Body of pancreas (tissue), 4 donors: ENCODE measurements at regions not wholly inside any gene's neighbourhood (a gene's known extent, or its start where the extent isn't known, plus 50 kb on each side); places are given as distances from the start of the nearest gene placed in this dataset.

ENCODE experiments used
- ATAC-seq: fragments of 150-250 bp; one replicate; pipeline ENCODE4 v1.9.1; 2016
- DNase-seq, 4 donors: peaks; one replicate each; pipeline ENCODE4 v3.0.0-alpha.2; 2019
- H3K27ac ChIP-seq, 4 donors: fragments of 200-600 bp; sonication (generic); 1 replicate in 3 of 4; 2 replicates in 1 of 4; pipeline versions ENCODE4 v1.5.1 to v1.6.1; 2016 to 2019; ENCODE audit warnings: mild to moderate bottlenecking in 1 of 4, mixed read lengths in 1 of 4, moderate library complexity in 1 of 4
- H3K27me3 ChIP-seq, 2 donors: fragments of 200-600 bp; sonication (generic); one replicate each; pipeline ENCODE4 v1.6.0; 2016; ENCODE audit warnings: mild to moderate bottlenecking in 1 of 2
- H3K36me3 ChIP-seq, 2 donors: fragments of 200-600 bp; sonication (generic); replicated peaks in 1 of 2; 2 replicates each; pipeline ENCODE4 v1.5.1; 2016; ENCODE audit warnings: low read depth in 2 of 2; ENCODE audit not compliant: insufficient read depth in 1 of 2
- H3K4me1 ChIP-seq: fragments of 200-600 bp; sonication (generic); one replicate; pipeline ENCODE4 v1.6.0; 2016
- H3K4me3 ChIP-seq, 2 donors: fragments of 200-600 bp; sonication (generic); 1 replicate in 1 of 2; 2 replicates in 1 of 2; pipeline ENCODE4 v1.5.1; 2016 to 2019
- H3K9me3 ChIP-seq, 3 donors: fragments of 200-600 bp; sonication (generic); 1 replicate in 2 of 3; 2 replicates in 1 of 3; pipeline ENCODE4 v1.5.1; 2016
- POLR2A ChIP-seq, 3 donors: fragments of 450-650 bp; IDR thresholded peaks; one replicate each; pipeline ENCODE4 v1.6.1; 2016; ENCODE audit warnings: antibody characterized with exemption in 3 of 3, mild to moderate bottlenecking in 2 of 3
- WGBS, 2 donors: methylation state at CpG; one replicate each; pipeline ENCODE4 v1.1.5; 2017; 5-methylcytosine and 5-hydroxymethylcytosine counted together
- intact Hi-C: fragments of 100-400 bp; cut with DNase I; formaldehyde crosslinking; loops from one replicate; pipeline ENCODE4 v1.15.1; 2023
- TF ChIP-seq, protein P1 (sequence below), 7 experiments: fragments of 450-650 bp in 4 of 7; fragments of 200-600 bp in 3 of 7; sonication (generic) in 3 of 7; IDR thresholded peaks; one replicate each; pipeline ENCODE4 v1.5.1; 2016 to 2019; ENCODE audit warnings: antibody characterized with exemption in 7 of 7

- no peaks in the 10 kb centered on the region for H3K36me3 ChIP-seq
- TF ChIP-seq, protein P1, sequence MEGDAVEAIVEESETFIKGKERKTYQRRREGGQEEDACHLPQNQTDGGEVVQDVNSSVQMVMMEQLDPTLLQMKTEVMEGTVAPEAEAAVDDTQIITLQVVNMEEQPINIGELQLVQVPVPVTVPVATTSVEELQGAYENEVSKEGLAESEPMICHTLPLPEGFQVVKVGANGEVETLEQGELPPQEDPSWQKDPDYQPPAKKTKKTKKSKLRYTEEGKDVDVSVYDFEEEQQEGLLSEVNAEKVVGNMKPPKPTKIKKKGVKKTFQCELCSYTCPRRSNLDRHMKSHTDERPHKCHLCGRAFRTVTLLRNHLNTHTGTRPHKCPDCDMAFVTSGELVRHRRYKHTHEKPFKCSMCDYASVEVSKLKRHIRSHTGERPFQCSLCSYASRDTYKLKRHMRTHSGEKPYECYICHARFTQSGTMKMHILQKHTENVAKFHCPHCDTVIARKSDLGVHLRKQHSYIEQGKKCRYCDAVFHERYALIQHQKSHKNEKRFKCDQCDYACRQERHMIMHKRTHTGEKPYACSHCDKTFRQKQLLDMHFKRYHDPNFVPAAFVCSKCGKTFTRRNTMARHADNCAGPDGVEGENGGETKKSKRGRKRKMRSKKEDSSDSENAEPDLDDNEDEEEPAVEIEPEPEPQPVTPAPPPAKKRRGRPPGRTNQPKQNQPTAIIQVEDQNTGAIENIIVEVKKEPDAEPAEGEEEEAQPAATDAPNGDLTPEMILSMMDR (IDR thresholded peaks at IDR 0.05) = no peak
- TF ChIP-seq POLR2A (IDR thresholded peaks at IDR 0.05) = no peak
- no peak overlapping the region for H3K27ac ChIP-seq
- DNase-seq = no peak
- H3K9me3 ChIP-seq = no peaks in the 10 kb centered on the region
- H3K4me3 ChIP-seq = no peak overlapping the region
- H3K4me1 ChIP-seq = no peaks in the 10 kb centered on the region
- intact Hi-C loops = no loop called here
- no peaks in the 10 kb centered on the region for H3K27me3 ChIP-seq
- WGBS, 2 donors = 73 to 74% methylated on average over 3 of the region's 3 CpGs
- no peak for ATAC-seq
Observed at GRCh38 chr1:70909262-70909822, 138.3 kb downstream of the PTGER3 start.

GRCh38 chr1:70910013-70910412 lies 137.6 kb downstream of the PTGER3 start:
- 84 to 92% methylated on average over 1 of the region's 1 CpG for WGBS, 2 donors
- TF ChIP-seq, protein P1 (IDR thresholded peaks at IDR 0.05) = no peak
- TF ChIP-seq POLR2A (IDR thresholded peaks at IDR 0.05) = no peak
- DNase-seq = no peak

DNA sequence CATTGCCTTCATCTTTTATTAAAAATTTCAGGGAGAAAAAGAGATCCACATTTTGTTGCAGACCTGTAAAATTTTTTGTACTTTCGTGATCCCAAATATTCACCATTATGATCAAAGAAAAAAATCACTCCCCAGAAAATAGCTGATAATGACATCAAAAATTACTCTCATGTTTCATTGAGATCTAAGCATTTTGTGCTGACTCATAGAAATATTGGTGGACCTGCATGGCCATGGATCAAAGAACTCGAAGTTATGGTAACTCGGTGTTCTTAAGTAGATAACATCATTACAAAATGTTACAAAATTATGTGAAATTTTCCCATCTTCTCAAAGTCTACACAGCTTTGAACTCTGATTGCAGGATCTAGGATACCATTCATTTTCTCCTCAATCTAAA lies 135.8 kb downstream of the PTGER3 start:
- Histone ChIP-seq H3K4me1 (no peaks in the 10 kb centered on the region), H3K27ac (no peak overlapping the region), H3K27me3 (no peaks in the 10 kb centered on the region), H3K4me3 (no peak overlapping the region), H3K9me3 (no peaks in the 10 kb centered on the region), H3K36me3 (no peaks in the 10 kb centered on the region)
- WGBS, 2 donors = 86 to 88% methylated on average over 3 of the region's 3 CpGs
- no peak for ATAC-seq
- no peak for DNase-seq
- TF ChIP-seq POLR2A (IDR thresholded peaks at IDR 0.05) = no peak
- TF ChIP-seq, protein P1 (IDR thresholded peaks at IDR 0.05) = no peak
- intact Hi-C loops = no loop called here

More at GRCh38 chr1:70910013-70910412, 137.6 kb downstream of the PTGER3 start:
- Histone ChIP-seq H3K27ac (no peak overlapping the region), H3K27me3 (no peaks in the 10 kb centered on the region), H3K9me3 (no peaks in the 10 kb centered on the region), H3K4me1 (no peaks in the 10 kb centered on the region), H3K4me3 (no peak overlapping the region), H3K36me3 (no peaks in the 10 kb centered on the region)
- intact Hi-C loops = no loop called here
- ATAC-seq = no peak

GRCh38 chr1:70914224-70914623 lies 133.4 kb downstream of the PTGER3 start:
- Histone ChIP-seq H3K36me3 (no peaks in the 10 kb centered on the region), H3K27ac (no peak overlapping the region), H3K27me3 (no peaks in the 10 kb centered on the region), H3K9me3 (no peaks in the 10 kb centered on the region), H3K4me3 (no peak overlapping the region), H3K4me1 (no peaks in the 10 kb centered on the region)
- ATAC-seq (no peak), DNase-seq (no peak)
- intact Hi-C loops = no loop called here
- WGBS, 2 donors = 92 to 96% methylated on average over 1 of the region's 1 CpG
- TF ChIP-seq, protein P1 (IDR thresholded peaks at IDR 0.05) = no peak
- TF ChIP-seq POLR2A (IDR thresholded peaks at IDR 0.05) = no peak
